Gastrocnemius medialis (tissue), 4 donors: ENCODE measurements at regions not wholly inside any gene's neighbourhood (a gene's known extent, or its start where the extent isn't known, plus 50 kb on each side); places are given as distances from the start of the nearest gene placed in this dataset.

ENCODE experiments used
- CTCF ChIP-seq, 5 experiments: fragments of 450-650 bp in 3 of 5; fragments of 200-600 bp in 2 of 5; sonication (generic) in 2 of 5; IDR thresholded peaks in 4 of 5; conservative IDR thresholded peaks in 1 of 5; 1 replicate in 4 of 5; 2 replicates in 1 of 5; pipeline ENCODE4 v1.5.1; 2016 to 2019; ENCODE audit warnings: antibody characterized with exemption in 5 of 5, mild to moderate bottlenecking in 3 of 5, moderate library complexity in 3 of 5
- POLR2A ChIP-seq, 2 donors: fragments of 450-650 bp; IDR thresholded peaks; one replicate each; pipeline ENCODE4 v1.6.1; 2017; ENCODE audit warnings: antibody characterized with exemption in 2 of 2, mild to moderate bottlenecking in 2 of 2, moderate library complexity in 2 of 2

GRCh38 chr6:27800731-27801373 lies 111.3 kb downstream of the OR2B2 start:
- TF ChIP-seq CTCF (IDR thresholded peaks at IDR 0.05 in 4 of 5, conservative IDR thresholded peaks at IDR 0.05 in 1 of 5) (no peak), POLR2A (IDR thresholded peaks at IDR 0.05) (no peak)
